GM13977 (cell line): ENCODE measurements at regions not wholly inside any gene's neighbourhood (a gene's known extent, or its start where the extent isn't known, plus 50 kb on each side); places are given as distances from the start of the nearest gene placed in this dataset.

ENCODE experiments used
- DNase-seq: peaks from one replicate; pipeline ENCODE4 v3.0.0; 2012; ENCODE audit warnings: low spot score
- CTCF ChIP-seq: IDR thresholded peaks from 2 replicates; pipeline ENCODE4 v1.5.1; 2012; ENCODE audit warnings: mild to moderate bottlenecking, control low read depth; ENCODE audit not compliant: insufficient read depth; ENCODE audit errors: extremely low read depth, missing control alignments
- in situ Hi-C: fragments of 300-500 bp; cut with MboI; formaldehyde crosslinking; loops from one replicate; pipeline ENCODE4 v1.12.0; 2022; ENCODE audit warnings: low sequenced_read_pairs, low pct_unique_long_range_greater_than_20kb, mixed read lengths, inconsistent platforms; ENCODE audit not compliant: unreplicated experiment

- DNase-seq: no peak
- in situ Hi-C loops: no loop called here
- no peak for TF ChIP-seq CTCF
These were observed 230.9 kb downstream of the BTG1 start for GRCh38 chr12:91914701-91915100.

GRCh38 chr12:91913651-91914050, 232.0 kb downstream of the BTG1 start:
- in situ Hi-C loops: no loop called here

GRCh38 chr12:91913124-91913523, 232.5 kb downstream of the BTG1 start:
- in situ Hi-C loops: no loop called here
- TF ChIP-seq CTCF: no peak

More at GRCh38 chr12:91913651-91914050, 232.0 kb downstream of the BTG1 start:
- TF ChIP-seq CTCF: no peak
- DNase-seq: no peak

GRCh38 chr12:91912178-91912577, 233.5 kb downstream of the BTG1 start:
- TF ChIP-seq CTCF: no peak
- in situ Hi-C loops: no loop called here
- DNase-seq: no peak

More at GRCh38 chr12:91913124-91913523, 232.5 kb downstream of the BTG1 start:
- DNase-seq: no peak

GRCh38 chr12:91910871-91911388, 234.7 kb downstream of the BTG1 start:
- DNase-seq: no peak
- in situ Hi-C loops: no loop called here
- TF ChIP-seq CTCF: no peak

- no peak for TF ChIP-seq CTCF
- in situ Hi-C loops: no loop called here
- DNase-seq: no peak
These were observed 242.6 kb downstream of the BTG1 start for GRCh38 chr12:91902860-91903683.
